Activated CD8-positive, alpha-beta memory T cell treated with anti-CD3 and anti-CD28 coated beads, Interleukin-2, amount 50 U/mL, for 4 hours (primary cell): ENCODE measurements at regions not wholly inside any gene's neighbourhood (a gene's known extent, or its start where the extent isn't known, plus 50 kb on each side); places are given as distances from the start of the nearest gene placed in this dataset.

ENCODE experiments used
- DNase-seq: peaks from one replicate; pipeline ENCODE4 v3.0.0-alpha.2; 2020

DNA sequence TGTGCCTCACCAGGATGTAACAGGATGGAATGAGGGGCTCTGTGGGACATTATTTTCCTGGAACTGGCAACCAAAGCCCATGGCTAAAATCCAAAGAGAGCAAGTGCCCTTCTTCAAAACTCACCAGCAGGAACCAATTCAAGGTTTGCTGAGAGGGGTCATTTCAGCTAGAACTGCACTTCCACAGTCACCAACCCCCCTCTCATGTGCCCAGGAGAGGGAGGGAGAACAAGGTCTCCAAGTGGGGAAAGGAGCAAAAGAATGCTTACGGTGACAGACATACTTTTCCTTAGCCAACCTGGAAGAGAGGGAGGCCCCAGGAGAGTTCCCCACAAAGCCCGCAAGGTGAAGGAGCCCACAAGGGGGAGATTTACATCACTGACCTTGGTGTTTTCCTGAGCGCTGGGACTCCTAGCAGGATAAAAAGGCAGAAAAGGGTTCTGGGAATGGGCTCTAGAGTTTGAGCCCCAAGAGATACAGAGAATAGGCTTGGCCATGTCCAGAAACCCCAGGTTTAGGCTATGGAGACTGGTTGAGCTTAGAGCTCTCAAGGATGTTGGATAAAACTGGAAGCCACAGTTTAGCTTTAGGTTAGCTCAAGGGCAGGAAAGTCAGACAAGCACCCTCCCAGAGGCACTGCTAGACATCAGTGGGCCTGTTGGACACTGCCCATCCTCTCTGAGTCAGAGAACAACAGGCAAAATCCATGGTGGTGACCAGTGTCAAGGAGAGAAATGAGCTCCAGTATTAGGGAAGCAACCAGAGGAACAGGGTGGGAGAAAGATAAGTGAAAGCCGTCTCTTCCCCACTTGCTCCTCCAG is 63.9 kb upstream of the GHITM start:
- DNase-seq = no peak

DNA sequence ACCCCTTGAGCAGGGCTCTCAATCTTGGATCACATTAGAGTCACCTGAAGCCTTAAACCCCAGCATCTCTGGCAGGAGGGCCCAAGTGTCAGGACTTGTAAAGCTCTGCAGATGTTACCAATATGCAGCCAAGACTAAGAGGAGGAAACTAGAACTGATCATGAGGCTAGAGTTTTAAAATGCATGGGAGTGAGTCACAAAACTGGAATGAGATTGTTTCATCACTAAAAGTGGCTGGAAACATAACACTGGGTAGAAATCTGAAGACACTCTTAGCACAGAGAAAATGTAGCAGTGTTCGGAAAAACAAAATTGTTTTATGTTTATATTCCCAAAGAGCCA is 63.3 kb upstream of the GHITM start:
- no peak for DNase-seq

DNA sequence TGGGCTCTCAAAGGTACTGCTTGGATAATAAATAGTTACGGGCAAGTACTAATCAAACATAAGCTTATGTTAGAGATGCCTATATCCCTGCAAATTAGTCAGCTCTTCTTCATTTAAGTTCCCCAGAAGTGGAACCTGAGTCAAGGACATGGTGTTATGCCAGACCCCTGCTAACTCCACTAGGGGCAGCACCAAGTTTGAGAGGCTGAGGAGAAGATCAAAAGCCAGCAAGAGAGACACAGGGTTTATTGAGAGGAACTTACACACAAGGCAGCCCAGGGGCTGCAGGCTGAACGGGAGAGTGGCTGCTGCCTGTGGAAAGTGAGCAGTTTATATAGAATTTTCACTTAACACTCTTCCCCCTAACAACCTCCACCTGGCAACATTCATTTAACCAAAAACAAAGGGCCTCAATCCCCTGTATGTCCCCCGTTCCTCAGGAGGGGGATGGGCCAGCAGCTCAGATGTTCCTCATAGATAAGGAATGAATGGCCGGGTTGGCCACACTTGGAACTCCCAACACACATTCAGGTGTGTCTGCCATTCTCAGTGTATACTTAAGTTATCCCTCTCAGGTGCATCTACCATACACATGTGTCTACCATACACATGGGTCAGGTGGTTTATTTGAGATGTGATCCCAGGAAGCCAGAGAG is 62.6 kb upstream of the GHITM start:
- no peak for DNase-seq

DNA sequence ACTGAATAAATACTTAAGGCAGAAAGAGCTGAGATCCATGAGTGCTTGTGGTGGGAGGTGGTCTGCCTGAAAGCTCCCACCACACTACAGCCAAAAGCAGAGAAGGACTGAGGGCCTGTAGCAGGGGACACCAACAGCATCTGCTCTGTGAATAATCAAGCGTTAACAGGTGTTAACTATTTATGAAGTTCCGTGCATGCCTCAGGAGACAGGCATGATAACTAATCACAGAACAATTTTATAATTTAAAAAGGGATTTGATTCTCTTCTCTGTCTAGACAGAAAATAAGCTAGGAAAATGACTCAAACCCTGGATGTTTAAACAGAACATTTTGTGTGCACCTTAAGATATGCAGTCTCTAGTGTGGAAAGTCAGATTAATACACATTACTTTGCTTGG is 61.5 kb upstream of the GHITM start:
- no peak for DNase-seq

GRCh38 chr10:84078771-84079170 is 60.5 kb upstream of the GHITM start:
- DNase-seq = no peak

DNA sequence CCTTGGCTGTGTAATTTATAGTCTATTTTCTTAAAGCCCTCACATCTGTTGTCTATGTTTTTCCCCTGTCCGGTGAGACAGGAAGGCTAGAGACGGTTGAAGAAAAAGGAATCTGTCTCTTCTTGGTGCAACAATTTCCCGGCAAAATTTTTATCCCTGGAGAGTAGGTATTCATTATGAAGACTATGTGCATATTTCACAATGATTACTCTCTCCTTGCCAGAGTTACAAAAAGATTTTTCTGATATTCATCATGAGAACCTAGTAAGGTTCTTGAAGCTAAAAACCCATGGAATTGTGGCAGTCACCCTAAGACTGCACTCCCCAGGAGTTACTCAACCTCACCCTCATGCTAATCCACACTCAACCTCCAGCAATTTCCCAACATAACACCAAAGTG is 55.0 kb upstream of the GHITM start:
- no peak for DNase-seq

DNA sequence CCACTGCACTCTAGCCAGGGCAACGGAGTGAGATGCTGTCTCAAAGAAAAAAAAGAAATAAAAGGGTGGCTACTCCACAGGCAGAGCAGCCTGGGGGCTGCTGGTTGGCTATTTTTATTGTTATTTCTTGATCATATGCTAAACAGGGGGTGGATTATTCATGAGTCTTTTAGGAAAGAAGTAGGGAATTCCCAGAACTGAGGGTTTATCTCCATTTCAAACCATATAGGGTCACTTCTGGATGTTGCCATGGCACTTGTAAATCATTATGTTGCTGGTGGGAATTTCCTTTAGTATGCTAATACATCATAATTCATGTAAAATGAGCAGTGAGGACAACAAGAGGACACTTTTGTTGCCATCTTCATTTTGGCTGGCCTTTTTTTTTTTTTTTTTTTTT is 52.1 kb upstream of the GHITM start:
- DNase-seq = no peak

GRCh38 chr10:84088626-84089025 is 50.7 kb upstream of the GHITM start:
- no peak for DNase-seq

DNA sequence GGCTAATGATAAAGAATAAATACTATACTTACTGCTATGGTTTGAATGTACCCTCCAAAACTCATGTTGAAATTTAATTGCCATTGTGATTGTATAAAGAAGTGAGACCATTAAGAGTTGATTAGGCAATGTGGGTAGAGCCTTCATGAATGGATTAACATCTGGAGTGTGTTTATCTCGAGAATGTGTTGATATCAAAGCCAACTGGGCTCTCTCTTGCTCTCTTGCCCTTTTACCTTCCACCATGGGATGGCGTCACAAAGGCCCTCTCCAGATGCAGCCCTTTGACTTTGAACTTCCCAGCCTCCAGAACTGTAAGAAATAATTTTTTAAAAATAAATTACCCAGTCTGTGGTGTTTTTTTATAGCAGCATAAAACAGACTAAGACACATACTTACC is 50.1 kb upstream of the GHITM start:
- DNase-seq = no peak
